SK-N-SH treated with all-trans-retinoic acid at 6 μM for 48 hours (cell line): ENCODE measurements at regions not wholly inside any gene's neighbourhood (a gene's known extent, or its start where the extent isn't known, plus 50 kb on each side); places are given as distances from the start of the nearest gene placed in this dataset.

ENCODE experiments used
- ATAC-seq: fragments of 200-7000 bp; cut with Tn5 transposase; 3 replicates; pipeline ENCODE4 v1.9.1; 2020; ENCODE audit warnings: mild to moderate bottlenecking, moderate library complexity
- ARNTL ChIP-seq: fragments of 450-650 bp; formaldehyde crosslinking; IDR thresholded peaks from 2 replicates; pipeline ENCODE4 v1.5.0; 2020; ENCODE audit warnings: low read depth, mild to moderate bottlenecking, moderate library complexity, borderline replicate concordance
- BACH2 ChIP-seq: fragments of 250-450 bp; sonication (Bioruptor Pico); IDR thresholded peaks from 2 replicates; pipeline ENCODE4 v1.9.0; 2021; ENCODE audit warnings: mild to moderate bottlenecking, borderline replicate concordance
- CSDC2 ChIP-seq: fragments of 250-450 bp; sonication (Bioruptor Pico); IDR thresholded peaks from 2 replicates; pipeline ENCODE4 v1.5.0; 2020; ENCODE audit warnings: mild to moderate bottlenecking, moderate library complexity
- ESRRG ChIP-seq: fragments of 250-450 bp; sonication (Bioruptor Pico); IDR thresholded peaks from 2 replicates; pipeline ENCODE4 v1.6.1; 2021; ENCODE audit warnings: mild to moderate bottlenecking
- GLIS3 ChIP-seq: fragments of 250-450 bp; sonication (Bioruptor Pico); IDR thresholded peaks from 2 replicates; pipeline ENCODE4 v1.5.0; 2020; ENCODE audit warnings: mild to moderate bottlenecking, moderate library complexity
- ISL1 ChIP-seq: fragments of 250-450 bp; sonication (Bioruptor Pico); IDR thresholded peaks from 2 replicates; pipeline ENCODE4 v2.1.2; 2022; ENCODE audit warnings: mild to moderate bottlenecking, moderate library complexity
- OSR1 ChIP-seq: fragments of 250-450 bp; sonication (Bioruptor Pico); IDR thresholded peaks from 2 replicates; pipeline ENCODE4 v1.8.0; 2022; ENCODE audit warnings: moderate library complexity, mild to moderate bottlenecking, inconsistent platforms
- PPARA ChIP-seq: fragments of 250-450 bp; sonication (Bioruptor Pico); IDR thresholded peaks from 2 replicates; pipeline ENCODE4 v1.5.0; 2020; ENCODE audit warnings: mild to moderate bottlenecking, borderline replicate concordance
- RARB ChIP-seq: fragments of 250-450 bp; sonication (Bioruptor Pico); IDR thresholded peaks from 2 replicates; pipeline ENCODE4 v1.8.0; 2021; ENCODE audit warnings: mild to moderate bottlenecking, moderate library complexity
- SNAI2 ChIP-seq: fragments of 250-450 bp; sonication (Bioruptor Pico); IDR thresholded peaks from 2 replicates; pipeline ENCODE4 v1.5.0; 2020; ENCODE audit warnings: mild to moderate bottlenecking, moderate library complexity
- TCF4 ChIP-seq: fragments of 250-450 bp; sonication (Bioruptor Pico); IDR thresholded peaks from 2 replicates; pipeline ENCODE4 v1.8.0; 2021; ENCODE audit warnings: mild to moderate bottlenecking, moderate library complexity, borderline replicate concordance
- TOX ChIP-seq: fragments of 250-450 bp; sonication (Bioruptor Pico); IDR thresholded peaks from 2 replicates; pipeline ENCODE4 v1.8.0; 2021; ENCODE audit warnings: mild to moderate bottlenecking, moderate library complexity, borderline replicate concordance
- ZC3H10 ChIP-seq: fragments of 250-450 bp; sonication (Bioruptor Pico); IDR thresholded peaks from 2 replicates; pipeline ENCODE4 v1.5.1; 2021; ENCODE audit warnings: mild to moderate bottlenecking, moderate library complexity
- ZFP3 ChIP-seq: fragments of 250-450 bp; sonication (Bioruptor Pico); IDR thresholded peaks from 2 replicates; pipeline ENCODE4 v1.5.0; 2020; ENCODE audit warnings: mild to moderate bottlenecking, moderate library complexity
- ZFP30 ChIP-seq: fragments of 450-650 bp; formaldehyde crosslinking; IDR thresholded peaks from 2 replicates; pipeline ENCODE4 v1.5.0; 2022; ENCODE audit warnings: mild to moderate bottlenecking, moderate library complexity
- ZNF565 ChIP-seq: fragments of 450-650 bp; formaldehyde crosslinking; conservative IDR thresholded peaks from 2 replicates; pipeline ENCODE4 v1.5.0; 2020; ENCODE audit warnings: low read depth, mild to moderate bottlenecking, moderate library complexity
- ZNF70 ChIP-seq: fragments of 450-650 bp; formaldehyde crosslinking; IDR thresholded peaks from 2 replicates; pipeline ENCODE4 v1.5.0; 2020; ENCODE audit warnings: mild to moderate bottlenecking, moderate library complexity
- ZNF8 ChIP-seq: fragments of 450-650 bp; formaldehyde crosslinking; IDR thresholded peaks from 2 replicates; pipeline ENCODE4 v1.5.0; 2020; ENCODE audit warnings: mild to moderate bottlenecking, moderate library complexity
- TF ChIP-seq, protein P1 (sequence below): fragments of 250-450 bp; sonication (Bioruptor Pico); IDR thresholded peaks from 2 replicates; pipeline ENCODE4 v1.5.1; 2020; ENCODE audit warnings: low read depth, mild to moderate bottlenecking, moderate library complexity
- TF ChIP-seq, protein P2 (sequence below): fragments of 250-450 bp; sonication (Bioruptor Pico); IDR thresholded peaks from 2 replicates; pipeline ENCODE4 v1.8.0; 2020; ENCODE audit warnings: mild to moderate bottlenecking, moderate library complexity, borderline replicate concordance
- TF ChIP-seq, protein P3 (sequence below): fragments of 250-450 bp; sonication (Bioruptor Pico); IDR thresholded peaks from 2 replicates; pipeline ENCODE4 v1.5.0; 2020; ENCODE audit warnings: mild to moderate bottlenecking, moderate library complexity
- TF ChIP-seq, protein P4 (sequence below): fragments of 250-450 bp; sonication (Bioruptor Pico); IDR thresholded peaks from 2 replicates; pipeline ENCODE4 v1.5.1; 2021; ENCODE audit warnings: mild to moderate bottlenecking, moderate library complexity

DNA sequence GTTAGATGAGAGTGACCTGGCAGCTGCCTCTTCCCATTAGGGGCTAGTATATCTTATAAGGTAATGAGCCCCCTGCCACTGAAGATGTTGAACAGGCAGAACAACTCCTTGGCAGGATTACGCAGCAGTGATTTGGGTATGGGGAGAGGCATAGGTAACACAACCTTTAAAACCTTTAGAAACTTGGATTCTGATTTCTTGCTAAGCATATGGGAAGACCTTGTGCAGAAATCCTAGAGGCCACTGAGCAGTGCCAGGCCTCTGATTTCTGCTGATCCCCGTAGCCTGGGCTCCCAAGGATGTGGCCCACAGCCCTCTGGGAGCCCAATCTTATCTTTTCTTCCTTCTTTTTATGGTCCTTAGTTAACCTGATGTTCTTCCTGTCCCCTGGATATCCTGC is 237.9 kb upstream of the ROPN1 start:
- no peak for ATAC-seq
- TF ChIP-seq ISL1 (CRISPR knock-in tag) = no peak
- TF ChIP-seq TOX = no peak
- TF ChIP-seq, protein P1, sequence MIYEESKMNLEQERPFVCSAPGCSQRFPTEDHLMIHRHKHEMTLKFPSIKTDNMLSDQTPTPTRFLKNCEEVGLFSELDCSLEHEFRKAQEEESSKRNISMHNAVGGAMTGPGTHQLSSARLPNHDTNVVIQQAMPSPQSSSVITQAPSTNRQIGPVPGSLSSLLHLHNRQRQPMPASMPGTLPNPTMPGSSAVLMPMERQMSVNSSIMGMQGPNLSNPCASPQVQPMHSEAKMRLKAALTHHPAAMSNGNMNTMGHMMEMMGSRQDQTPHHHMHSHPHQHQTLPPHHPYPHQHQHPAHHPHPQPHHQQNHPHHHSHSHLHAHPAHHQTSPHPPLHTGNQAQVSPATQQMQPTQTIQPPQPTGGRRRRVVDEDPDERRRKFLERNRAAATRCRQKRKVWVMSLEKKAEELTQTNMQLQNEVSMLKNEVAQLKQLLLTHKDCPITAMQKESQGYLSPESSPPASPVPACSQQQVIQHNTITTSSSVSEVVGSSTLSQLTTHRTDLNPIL = no peak
- TF ChIP-seq ZC3H10 (CRISPR knock-in tag) = no peak
- TF ChIP-seq, protein P2, sequence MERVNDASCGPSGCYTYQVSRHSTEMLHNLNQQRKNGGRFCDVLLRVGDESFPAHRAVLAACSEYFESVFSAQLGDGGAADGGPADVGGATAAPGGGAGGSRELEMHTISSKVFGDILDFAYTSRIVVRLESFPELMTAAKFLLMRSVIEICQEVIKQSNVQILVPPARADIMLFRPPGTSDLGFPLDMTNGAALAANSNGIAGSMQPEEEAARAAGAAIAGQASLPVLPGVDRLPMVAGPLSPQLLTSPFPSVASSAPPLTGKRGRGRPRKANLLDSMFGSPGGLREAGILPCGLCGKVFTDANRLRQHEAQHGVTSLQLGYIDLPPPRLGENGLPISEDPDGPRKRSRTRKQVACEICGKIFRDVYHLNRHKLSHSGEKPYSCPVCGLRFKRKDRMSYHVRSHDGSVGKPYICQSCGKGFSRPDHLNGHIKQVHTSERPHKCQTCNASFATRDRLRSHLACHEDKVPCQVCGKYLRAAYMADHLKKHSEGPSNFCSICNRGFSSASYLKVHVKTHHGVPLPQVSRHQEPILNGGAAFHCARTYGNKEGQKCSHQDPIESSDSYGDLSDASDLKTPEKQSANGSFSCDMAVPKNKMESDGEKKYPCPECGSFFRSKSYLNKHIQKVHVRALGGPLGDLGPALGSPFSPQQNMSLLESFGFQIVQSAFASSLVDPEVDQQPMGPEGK = no peak
- TF ChIP-seq BACH2 (CRISPR knock-in tag) = no peak
- TF ChIP-seq, protein P3, sequence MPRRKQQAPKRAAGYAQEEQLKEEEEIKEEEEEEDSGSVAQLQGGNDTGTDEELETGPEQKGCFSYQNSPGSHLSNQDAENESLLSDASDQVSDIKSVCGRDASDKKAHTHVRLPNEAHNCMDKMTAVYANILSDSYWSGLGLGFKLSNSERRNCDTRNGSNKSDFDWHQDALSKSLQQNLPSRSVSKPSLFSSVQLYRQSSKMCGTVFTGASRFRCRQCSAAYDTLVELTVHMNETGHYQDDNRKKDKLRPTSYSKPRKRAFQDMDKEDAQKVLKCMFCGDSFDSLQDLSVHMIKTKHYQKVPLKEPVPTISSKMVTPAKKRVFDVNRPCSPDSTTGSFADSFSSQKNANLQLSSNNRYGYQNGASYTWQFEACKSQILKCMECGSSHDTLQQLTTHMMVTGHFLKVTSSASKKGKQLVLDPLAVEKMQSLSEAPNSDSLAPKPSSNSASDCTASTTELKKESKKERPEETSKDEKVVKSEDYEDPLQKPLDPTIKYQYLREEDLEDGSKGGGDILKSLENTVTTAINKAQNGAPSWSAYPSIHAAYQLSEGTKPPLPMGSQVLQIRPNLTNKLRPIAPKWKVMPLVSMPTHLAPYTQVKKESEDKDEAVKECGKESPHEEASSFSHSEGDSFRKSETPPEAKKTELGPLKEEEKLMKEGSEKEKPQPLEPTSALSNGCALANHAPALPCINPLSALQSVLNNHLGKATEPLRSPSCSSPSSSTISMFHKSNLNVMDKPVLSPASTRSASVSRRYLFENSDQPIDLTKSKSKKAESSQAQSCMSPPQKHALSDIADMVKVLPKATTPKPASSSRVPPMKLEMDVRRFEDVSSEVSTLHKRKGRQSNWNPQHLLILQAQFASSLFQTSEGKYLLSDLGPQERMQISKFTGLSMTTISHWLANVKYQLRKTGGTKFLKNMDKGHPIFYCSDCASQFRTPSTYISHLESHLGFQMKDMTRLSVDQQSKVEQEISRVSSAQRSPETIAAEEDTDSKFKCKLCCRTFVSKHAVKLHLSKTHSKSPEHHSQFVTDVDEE (CRISPR knock-in tag) = no peak
- TF ChIP-seq RARB (CRISPR knock-in tag) = no peak
- no peak for TF ChIP-seq SNAI2 (CRISPR knock-in tag)
- no peak for TF ChIP-seq OSR1 (CRISPR knock-in tag)
- TF ChIP-seq, protein P4, sequence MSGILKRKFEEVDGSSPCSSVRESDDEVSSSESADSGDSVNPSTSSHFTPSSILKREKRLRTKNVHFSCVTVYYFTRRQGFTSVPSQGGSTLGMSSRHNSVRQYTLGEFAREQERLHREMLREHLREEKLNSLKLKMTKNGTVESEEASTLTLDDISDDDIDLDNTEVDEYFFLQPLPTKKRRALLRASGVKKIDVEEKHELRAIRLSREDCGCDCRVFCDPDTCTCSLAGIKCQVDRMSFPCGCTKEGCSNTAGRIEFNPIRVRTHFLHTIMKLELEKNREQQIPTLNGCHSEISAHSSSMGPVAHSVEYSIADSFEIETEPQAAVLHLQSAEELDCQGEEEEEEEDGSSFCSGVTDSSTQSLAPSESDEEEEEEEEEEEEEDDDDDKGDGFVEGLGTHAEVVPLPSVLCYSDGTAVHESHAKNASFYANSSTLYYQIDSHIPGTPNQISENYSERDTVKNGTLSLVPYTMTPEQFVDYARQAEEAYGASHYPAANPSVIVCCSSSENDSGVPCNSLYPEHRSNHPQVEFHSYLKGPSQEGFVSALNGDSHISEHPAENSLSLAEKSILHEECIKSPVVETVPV (CRISPR knock-in tag) = no peak
- no peak for TF ChIP-seq TCF4 (CRISPR knock-in tag)
- no peak for TF ChIP-seq ESRRG
- no peak for TF ChIP-seq ZNF8 (CRISPR knock-in tag)
- TF ChIP-seq, all 23 proteins: peak for 0

DNA sequence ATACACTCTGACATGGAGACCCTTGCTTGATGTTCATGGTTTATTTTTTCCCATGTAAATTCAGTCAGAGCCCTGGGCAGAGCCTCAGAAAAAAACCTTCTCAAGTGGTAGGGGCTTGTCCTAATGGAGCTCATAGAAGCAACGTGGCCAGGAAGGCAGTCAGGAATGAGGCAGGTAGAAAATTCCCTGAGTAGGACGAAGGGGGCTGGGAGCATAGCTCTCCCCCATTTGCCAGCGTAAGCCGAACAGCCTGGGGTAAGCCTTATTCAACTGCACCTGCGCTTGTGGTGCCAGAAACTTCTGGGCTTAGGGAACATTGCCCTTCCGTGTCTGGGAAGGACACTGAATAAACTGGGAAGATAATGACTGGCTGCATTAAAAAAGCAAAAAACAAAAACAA is 238.5 kb upstream of the ROPN1 start:
- TF ChIP-seq ZNF70 (CRISPR knock-in tag) (no peak), OSR1 (CRISPR knock-in tag) (no peak), SNAI2 (CRISPR knock-in tag) (no peak), BACH2 (CRISPR knock-in tag) (no peak), ARNTL (CRISPR knock-in tag) (no peak), ISL1 (CRISPR knock-in tag) (no peak), RARB (CRISPR knock-in tag) (no peak), ESRRG (no peak), ZFP3 (CRISPR knock-in tag) (no peak), CSDC2 (CRISPR knock-in tag) (no peak), PPARA (CRISPR knock-in tag) (no peak), ZFP30 (no peak), GLIS3 (CRISPR knock-in tag) (no peak), TOX (no peak), ZNF565 (CRISPR knock-in tag) (no peak)
- TF ChIP-seq, protein P2 = no peak
- TF ChIP-seq, protein P4 (CRISPR knock-in tag) = no peak
- TF ChIP-seq, protein P3 (CRISPR knock-in tag) = no peak
- TF ChIP-seq, protein P1 = no peak
- ATAC-seq = no peak
